ENCODE measurements at regions not wholly inside any gene's neighbourhood (a gene's known extent, or its start where the extent isn't known, plus 50 kb on each side); places are given as distances from the start of the nearest gene placed in this dataset.

GRCh38 chr12:18145924-18146323 is 55.9 kb upstream of the RERGL start (continued):
- no peak for TF ChIP-seq ZBTB33 (IDR thresholded peaks at IDR 0.05; ENCODE audit: extremely low read depth, insufficient replicate concordance, low read length)

GRCh38 chr12:18141048-18141982 is 51.3 kb upstream of the RERGL start:
- ChIA-PET POLR2A (no interaction called here), CTCF (interaction anchor here (1.3 kb wide), 1 partner anchor 83 kb away, joined by 6 read pairs; no protein-coding TSS in a partner anchor), RAD21 (ENCODE audit: low non-redundant PET in 1 of 2, low total read pairs in 2 of 2, uncharacterized antibody in 2 of 2, unreplicated experiment in 2 of 2) (interaction anchor here in 1 of 2 experiments (0.8 kb wide), 1 partner anchor 84 kb away, joined by 3 read pairs; no protein-coding TSS in a partner anchor)
- Histone ChIP-seq H4K20me1 (ENCODE audit: insufficient read depth) (no peaks in the 10 kb centered on the region), H3K4me1 (ENCODE audit: control insufficient read depth in 1 of 2, insufficient read depth in 2 of 2, low read length in 2 of 2) (peaks cover 0 to 8% of the 10 kb centered on the region in 2 experiments; a peak in 2 of 4 replicates), H3K9ac (ENCODE audit: low read length) (no peak overlapping the region), H2AFZ (ENCODE audit: low read depth, low read length, poor library complexity, severe bottlenecking) (peak overlapping the region; percentile 30), H3K9me2 (ENCODE audit: insufficient read depth) (no peaks in the 10 kb centered on the region), H3K4me2 (ENCODE audit: low read length) (0 out of 2 replicates have a peak overlapping the region, but pooled peaks have one; percentile 1), H3K27ac (ENCODE audit: low read depth, low read length) (no peak overlapping the region), H3K36me3 (ENCODE audit: control insufficient read depth in 1 of 2, insufficient read depth in 2 of 2, low read length in 2 of 2) (no peaks in the 10 kb centered on the region), H3K4me3 (replicated peaks in 1 of 2; ENCODE audit: low read depth in 1 of 2, low read length in 2 of 2) (no peak overlapping the region), H3K27me3 (ENCODE audit: insufficient read depth, low read length) (no peaks in the 10 kb centered on the region), H3K79me2 (ENCODE audit: insufficient read depth, low read length) (no peaks in the 10 kb centered on the region), H3K9me3 (ENCODE audit: control insufficient read depth in 1 of 2, insufficient read depth in 1 of 2, low read depth in 1 of 2, low read length in 2 of 2) (no peaks in the 10 kb centered on the region)
- no peak for TF ChIP-seq SIN3A (IDR thresholded peaks at IDR 0.05; ENCODE audit: low read depth)
- no peak; the same call in 1 of the 2 replicates for TF ChIP-seq RAD21 (IDR thresholded peaks at IDR 0.05; ENCODE audit: low read depth)
- TF ChIP-seq SRF (IDR thresholded peaks at IDR 0.05; ENCODE audit: low read depth) = no peak
- TF ChIP-seq CEBPB (IDR thresholded peaks at IDR 0.05; ENCODE audit: low read depth) = no peak
- peak; percentile 34; the same call in 1 of the 2 replicates for TF ChIP-seq CBX3 (IDR thresholded peaks at IDR 0.05; ENCODE audit: low read depth)
- no peak for TF ChIP-seq EZH2 (IDR thresholded peaks at IDR 0.05)
- no peak for TF ChIP-seq ELF1 (IDR thresholded peaks at IDR 0.05; ENCODE audit: borderline replicate concordance, low read depth)
- peak; percentile 29; the same call in 1 of the 2 replicates for TF ChIP-seq SP1 (IDR thresholded peaks at IDR 0.05; ENCODE audit: low read depth)
- no peak for TF ChIP-seq CTCF (IDR thresholded peaks at IDR 0.05 in 2 of 3, conservative IDR thresholded peaks at IDR 0.05 in 1 of 3; ENCODE audit: borderline replicate concordance in 1 of 3, insufficient read depth in 1 of 3, low read depth in 2 of 3, low read length in 2 of 3)
- TF ChIP-seq ZFX (IDR thresholded peaks at IDR 0.05) = no peak
- TF ChIP-seq JUND (IDR thresholded peaks at IDR 0.05) = peak; percentile 58
- TF ChIP-seq ZNF274 (IDR thresholded peaks at IDR 0.05; ENCODE audit: low read depth, low read length) = no peak
- no peak for TF ChIP-seq MAX (IDR thresholded peaks at IDR 0.05)
- no peak for TF ChIP-seq TCF7L2 (IDR thresholded peaks at IDR 0.05; ENCODE audit: borderline replicate concordance, extremely low read depth, insufficient read depth, insufficient read length)
- TF ChIP-seq ATF3 (IDR thresholded peaks at IDR 0.05) = no peak
- TF ChIP-seq FOSL1 (IDR thresholded peaks at IDR 0.05; ENCODE audit: low read depth) = peak; percentile 35; the same call in 1 of the 2 replicates
- BruUV-seq (replicated peaks) = no TSS peak
- ATAC-seq (no peak), DNase-seq (ENCODE audit: low read depth, low spot score) (no peak)
- intact Hi-C loops (cut with micrococcal nuclease) = loop anchor here (1.0 to 5.0 kb wide), 2 partner anchors 83 to 181 kb away; no protein-coding TSS in a partner anchor
